NCI-H2081 treated with DMSO at 0.1 percent for 48 hours (cell line): ENCODE measurements at regions not wholly inside any gene's neighbourhood (a gene's known extent, or its start where the extent isn't known, plus 50 kb on each side); places are given as distances from the start of the nearest gene placed in this dataset.
"Not testable (repeated sequence)": the region's sequence is repeated elsewhere in the genome, so short reads cannot be mapped to it uniquely, and the experiment has no call there.

ENCODE experiments used
- DNase-seq: peaks from one replicate; lab custom pipeline; 2025; lab: John Stamatoyannopoulos, UW

DNA sequence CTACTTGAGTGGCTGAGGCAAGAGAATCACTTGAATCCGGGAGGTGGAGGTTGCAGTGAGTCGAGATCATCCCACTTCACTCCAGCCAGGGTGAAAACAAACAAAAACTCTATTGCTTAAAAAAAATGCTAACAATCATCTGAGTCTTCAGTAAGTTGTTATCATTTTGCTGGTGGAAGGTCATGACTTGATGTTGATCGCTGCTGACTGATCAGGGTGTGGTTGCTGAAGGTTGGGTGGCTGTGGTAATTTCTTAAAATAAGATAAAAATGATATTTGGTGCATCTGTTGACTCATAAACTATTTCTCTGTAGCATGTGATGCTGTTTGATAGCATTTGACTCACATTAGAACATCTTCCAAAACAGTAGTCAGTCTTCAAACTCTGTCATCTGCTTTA, 349.4 kb upstream of the PAPPA start:
- DNase-seq, result no peak

DNA sequence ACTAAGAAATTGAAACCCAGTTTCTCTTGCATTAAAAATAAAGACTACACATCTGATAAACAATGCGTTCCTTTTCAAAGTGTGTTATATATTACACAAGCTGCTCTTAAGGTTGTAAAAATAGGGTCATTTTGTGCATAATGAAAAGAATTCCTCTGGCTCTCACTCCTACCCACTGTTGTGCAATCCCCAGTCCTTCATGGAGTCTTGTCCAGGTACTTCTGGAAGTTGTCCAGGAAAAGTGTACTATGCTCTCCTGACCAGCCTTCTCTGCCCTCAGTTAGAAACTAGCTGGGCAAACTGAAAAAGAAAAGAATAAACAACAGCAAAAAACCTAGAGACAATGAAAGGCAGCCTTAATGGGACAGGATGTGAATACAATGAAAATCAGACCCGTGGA, 345.5 kb upstream of the PAPPA start:
- DNase-seq, result no peak

DNA sequence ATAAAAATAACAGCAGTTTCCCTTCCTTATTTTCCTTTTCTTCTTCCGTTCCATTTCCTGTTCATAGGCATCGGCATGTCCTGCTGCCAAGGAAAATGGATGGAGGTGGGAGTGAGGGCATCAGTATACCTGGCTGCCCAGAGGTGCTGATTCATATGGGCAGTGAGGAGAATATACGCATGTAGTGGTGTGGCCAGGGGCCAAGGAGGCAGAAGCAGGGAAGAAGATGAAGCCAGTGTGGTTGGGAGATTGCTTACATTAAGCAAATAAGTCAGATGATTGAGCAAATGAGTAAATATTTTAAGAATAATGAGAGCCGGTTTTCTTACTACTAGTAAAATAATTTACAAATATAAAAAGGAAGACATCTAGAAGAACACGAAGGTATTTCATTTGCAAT, 344.9 kb upstream of the PAPPA start:
- DNase-seq, result no peak

GRCh38 chr9:115810166-115810565, 343.4 kb upstream of the PAPPA start:
- DNase-seq, result no peak

DNA sequence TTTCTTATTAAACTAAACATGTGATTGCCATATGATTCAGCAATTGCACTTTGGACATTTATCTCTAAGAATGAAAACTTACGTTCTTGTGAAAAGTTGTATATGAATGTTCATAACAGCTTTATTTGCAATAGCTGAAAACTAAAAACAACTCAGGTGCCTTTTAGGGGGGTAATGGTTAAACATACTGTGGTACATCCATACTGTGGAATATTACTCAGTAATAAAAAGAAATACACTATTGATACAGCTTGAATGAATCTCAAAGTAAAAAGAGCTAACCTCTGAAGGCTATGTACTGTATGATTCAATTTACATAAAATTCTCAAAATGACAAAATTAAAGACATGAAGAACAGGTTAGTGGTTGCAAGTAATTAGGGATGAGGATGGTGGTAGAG, 339.5 kb upstream of the PAPPA start:
- DNase-seq, result no peak

DNA sequence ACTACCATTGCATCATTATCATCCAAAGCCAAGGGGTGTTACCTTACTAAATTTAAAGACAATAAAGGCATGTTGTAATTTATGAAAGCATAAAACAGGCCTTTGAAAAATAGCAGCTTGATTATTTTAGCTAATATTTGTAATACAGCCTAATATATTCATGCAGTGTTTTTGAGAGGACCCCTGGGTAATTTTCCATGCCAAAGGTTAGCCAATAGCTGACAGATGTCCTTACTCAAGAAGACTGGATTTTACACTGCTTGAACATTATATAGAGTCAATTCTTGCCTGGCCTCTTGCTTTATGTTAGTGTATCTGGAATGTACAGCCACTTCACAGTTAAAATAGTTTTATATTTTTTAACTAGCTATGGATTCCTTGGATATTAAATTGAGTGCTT, 337.8 kb upstream of the PAPPA start:
- no peak for DNase-seq

DNA sequence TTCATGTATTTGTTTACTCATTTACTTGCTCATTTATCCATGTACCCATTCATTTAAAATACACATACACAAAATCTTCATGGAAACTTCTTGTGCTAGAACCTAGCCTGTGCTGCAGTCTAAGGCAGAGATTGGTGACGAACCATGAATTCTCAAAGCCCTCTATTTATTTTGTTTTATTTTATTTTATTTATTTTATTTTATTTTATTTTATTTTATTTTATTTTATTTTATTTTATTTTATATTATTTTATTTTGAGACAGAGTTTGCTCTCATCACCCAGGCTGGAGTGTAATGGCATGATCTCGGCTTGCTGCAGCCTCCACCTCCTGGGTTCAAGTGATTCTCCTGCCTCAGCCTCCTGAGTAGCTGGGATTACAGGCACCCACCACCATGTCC, 334.9 kb upstream of the PAPPA start:
- DNase-seq, result not testable (repeated sequence)

DNA sequence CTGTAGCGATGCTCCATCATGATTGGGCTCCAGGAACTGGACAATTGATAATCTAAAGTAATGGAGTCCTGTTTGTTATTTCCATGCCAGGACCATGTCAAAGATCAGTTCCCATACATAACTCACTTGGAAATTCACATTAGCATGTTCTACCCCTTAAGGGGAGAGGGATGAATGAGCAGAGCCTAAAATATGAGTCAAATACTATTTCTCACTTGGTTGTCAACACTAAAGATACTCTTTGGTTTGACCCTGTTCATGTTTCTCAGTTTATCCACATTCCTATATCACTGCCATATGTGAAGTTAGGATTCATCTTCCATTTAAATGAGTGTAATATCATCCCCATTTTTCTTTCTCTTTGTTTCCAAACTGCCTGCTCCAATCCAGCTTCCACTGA, 321.6 kb upstream of the PAPPA start:
- DNase-seq, result no peak

GRCh38 chr9:115837618-115838017, 316.0 kb upstream of the PAPPA start:
- no peak for DNase-seq

GRCh38 chr9:115838417-115838816, 315.2 kb upstream of the PAPPA start:
- no peak for DNase-seq

DNA sequence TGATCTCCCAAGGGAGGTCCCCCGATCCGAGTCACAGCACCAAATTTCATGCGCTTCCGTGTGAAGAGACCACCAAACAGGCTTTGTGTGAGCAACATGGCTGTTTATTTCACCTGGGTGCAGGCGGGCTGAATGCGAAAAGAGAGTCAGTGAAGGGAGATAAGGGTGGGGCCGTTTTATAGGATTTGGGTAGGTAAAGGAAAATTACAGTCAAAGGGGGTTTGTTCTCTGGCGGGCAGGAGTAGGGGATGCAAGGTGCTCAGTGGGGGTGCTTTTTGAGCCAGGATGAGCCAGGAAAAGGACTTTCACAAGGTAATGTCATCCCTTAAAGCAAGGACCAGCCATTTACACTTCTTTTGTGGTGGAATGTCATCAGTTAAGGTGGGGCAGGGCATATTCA, 309.2 kb upstream of the PAPPA start:
- DNase-seq, result not testable (repeated sequence)

- no peak for DNase-seq
Observed at GRCh38 chr9:115845648-115846312, 307.8 kb upstream of the PAPPA start.

DNA sequence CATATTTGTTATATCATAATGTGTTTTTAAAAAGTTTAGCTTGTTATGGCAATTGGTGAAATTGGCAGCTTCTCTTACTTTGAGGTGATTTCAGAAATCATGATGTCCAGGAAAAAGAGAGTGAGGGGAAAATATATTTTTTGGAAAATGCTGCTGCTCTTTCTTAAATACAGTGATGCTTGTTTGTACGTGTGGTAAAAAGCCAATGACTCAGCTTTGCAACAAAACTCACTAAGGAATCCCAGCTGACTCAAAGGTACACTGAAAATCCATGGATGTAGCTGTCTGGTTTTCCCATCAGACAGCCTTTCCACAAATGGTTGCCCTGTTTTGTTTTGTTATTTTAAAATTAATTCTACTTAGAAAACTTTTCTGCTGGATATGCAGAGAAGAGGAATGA, 306.4 kb upstream of the PAPPA start:
- no peak for DNase-seq

DNA sequence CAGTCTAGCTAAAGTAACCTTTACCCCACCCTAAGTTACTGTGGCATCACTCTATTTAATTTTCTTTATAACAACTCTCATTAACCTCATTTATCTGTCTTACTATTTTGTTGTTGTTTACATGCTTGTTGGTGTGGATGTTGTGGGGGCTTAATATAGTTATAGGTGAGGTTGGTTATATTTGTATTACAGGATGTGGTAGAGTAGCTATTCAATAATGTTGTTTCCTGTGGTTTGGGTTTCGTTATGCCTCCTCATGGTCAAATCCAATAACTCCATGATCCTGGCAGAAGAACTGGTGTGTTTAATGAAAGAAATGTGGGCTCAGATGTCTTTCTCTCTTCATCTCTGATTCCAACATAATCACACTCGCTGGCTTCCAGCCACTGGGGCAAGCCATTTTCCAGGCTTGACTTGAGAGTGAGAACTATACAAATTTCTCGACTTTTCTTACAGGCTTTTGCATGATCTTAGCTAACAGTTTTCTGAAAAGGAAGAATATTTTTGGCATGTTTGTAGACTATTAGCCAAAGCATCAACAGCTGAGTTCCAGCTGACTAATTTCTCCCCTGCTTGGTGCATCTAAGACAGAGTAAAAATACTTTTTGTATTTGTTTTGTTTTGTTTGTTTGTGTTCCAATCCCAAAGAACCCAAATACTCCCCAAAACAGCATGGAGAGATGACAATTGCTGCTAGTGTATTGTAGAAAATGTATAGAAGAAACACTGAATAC, 303.7 kb upstream of the PAPPA start:
- DNase-seq, result no peak

DNA sequence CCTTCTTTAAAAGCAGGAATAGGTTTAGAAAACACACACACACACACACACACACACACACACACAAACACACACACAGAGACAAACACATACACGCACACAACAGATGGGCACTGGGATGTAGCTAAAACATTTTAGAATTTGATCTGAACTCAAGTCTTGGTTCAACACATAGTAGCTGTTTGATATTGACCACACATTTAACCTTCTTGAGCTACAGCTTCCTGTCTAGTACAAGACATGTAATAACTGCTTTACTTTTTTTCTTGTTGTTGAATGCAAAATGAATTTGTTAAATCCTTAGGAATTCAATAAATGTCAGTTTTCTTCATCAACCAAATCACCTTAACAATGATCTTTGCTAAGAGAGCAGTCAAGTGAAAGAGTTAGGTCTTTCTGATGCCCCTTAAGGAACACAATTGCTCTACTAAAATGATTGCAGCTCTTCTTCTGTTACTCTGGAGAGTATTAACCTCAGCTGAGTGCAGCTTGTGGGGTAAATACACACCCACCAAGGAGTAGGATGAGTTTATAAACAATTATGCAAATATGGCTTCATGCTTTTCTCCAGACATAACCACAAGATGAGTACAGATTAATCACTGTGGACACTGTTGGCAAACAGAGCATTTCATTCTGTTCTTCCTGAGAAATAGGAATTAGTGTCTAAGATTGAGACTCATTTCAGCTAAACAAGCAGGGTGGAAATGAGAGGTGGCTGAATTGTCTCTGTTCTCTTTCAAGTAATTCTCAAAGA, 302.9 kb upstream of the PAPPA start:
- DNase-seq, result no peak

- no peak for DNase-seq
Observed at GRCh38 chr9:115855458-115856133, 298.0 kb upstream of the PAPPA start.

DNA sequence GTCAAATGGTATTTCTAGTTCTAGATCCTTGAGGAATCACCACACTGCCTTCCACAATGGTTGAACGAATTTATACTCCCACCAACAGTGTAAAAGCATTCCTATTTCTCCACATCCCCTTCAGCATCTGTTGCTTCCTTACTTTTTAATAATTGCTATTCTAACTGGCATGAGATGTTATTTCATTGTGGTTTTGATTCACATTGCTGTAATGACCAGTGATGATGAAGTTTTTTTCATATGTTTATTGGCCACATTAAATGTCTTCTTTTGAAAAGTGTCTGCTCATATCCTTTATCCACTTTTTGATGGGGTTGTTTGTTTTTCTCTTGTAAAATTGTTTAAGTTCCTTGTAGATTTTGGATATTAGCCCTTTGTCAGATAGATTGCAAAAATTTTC, 295.2 kb upstream of the PAPPA start:
- not testable (repeated sequence) for DNase-seq

DNA sequence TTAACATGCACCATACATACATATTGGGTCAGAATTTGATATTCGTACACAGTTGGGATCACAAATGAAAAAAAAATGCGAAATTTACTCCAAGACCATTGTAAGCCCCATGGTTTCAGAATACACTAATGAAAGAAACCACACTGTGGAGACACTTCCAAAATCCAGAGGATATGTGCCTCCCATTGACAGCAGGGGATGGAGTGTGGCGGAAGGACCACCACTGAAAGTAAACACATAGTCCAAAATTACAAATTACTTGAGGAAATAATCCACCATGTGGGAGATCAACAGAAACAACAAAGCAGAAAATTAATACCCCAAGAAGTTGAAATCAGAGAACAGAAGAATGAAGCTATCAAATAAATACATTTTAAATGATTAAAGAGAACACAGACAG, 291.6 kb upstream of the PAPPA start:
- DNase-seq, result no peak

DNA sequence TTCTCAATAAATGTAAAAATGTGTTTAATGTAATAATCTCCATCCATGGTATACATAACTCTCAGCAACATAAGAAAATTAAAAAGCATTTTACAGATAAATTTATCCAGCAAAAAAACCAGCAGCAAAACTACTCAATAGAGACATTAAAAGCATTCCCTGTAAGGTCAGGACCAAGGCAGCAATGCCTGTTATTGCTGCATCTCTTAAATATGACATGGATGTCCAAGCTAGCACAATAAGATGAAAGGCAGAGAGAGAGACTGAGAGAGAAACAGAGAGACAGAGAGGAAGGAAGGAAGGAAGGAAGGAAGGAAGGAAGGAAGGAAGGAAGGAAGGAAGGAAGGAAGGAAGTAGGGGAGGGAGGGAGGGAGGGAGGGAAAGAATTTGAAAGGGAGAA, 289.0 kb upstream of the PAPPA start:
- no peak for DNase-seq

GRCh38 chr9:115867326-115867725, 286.3 kb upstream of the PAPPA start:
- DNase-seq, result no peak

DNA sequence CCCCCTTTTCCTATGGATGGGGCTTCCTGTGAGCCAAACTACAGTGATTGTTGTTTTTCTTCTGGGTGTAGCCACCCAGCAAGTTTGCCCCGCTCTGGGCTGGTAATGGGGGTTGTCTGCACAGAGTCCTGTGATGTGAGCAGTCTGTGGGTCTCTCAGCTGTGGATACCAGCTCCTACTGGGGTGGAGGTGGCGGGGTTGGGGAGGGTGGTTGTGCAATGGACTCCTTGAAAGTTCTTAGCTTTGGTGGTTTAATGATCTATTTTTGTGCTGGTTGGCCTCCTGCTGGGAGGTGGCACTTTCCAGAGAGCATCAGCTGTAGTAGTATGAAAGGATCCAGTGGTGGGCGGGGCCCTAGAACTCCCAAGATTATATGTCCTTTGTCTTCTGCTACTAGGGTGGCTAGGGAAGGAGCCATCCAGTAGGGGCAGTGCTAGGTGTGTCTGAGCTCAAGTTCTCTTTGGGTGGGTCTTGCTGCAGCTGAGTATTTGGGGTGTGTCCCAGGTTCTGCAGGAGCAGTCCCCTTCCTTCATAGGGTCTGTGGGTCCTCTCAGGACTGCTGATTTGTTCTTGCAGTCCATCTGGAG, 275.6 kb upstream of the PAPPA start:
- DNase-seq, result no peak

- DNase-seq, result no peak
Observed at GRCh38 chr9:115879451-115879850, 274.1 kb upstream of the PAPPA start.
